ENCODE measurements at regions not wholly inside any gene's neighbourhood (a gene's known extent, or its start where the extent isn't known, plus 50 kb on each side); places are given as distances from the start of the nearest gene placed in this dataset.

GRCh38 chr15:31554261-31554660 lies 227.6 kb downstream of the KLF13 start:
- Histone ChIP-seq H3K4me1 (ENCODE audit: control insufficient read depth, insufficient read depth, low read length) (no peaks in the 10 kb centered on the region), H3K27me3 (ENCODE audit: control insufficient read depth, insufficient read depth, low read length, poor library complexity, severe bottlenecking) (no peaks in the 10 kb centered on the region), H3K9me3 (ENCODE audit: control insufficient read depth, low read length) (no peaks in the 10 kb centered on the region), H3K4me3 (ENCODE audit: low read length) (no peak overlapping the region), H3K36me3 (ENCODE audit: control insufficient read depth, insufficient read depth, low read length) (peaks cover 3% of the 10 kb centered on the region), H3K27ac (ENCODE audit: low read depth, low read length) (no peak overlapping the region), H3K9ac (ENCODE audit: extremely low read depth, low read length, poor library complexity, severe bottlenecking) (no peak overlapping the region)
- Mint-ChIP-seq H3K4me3 (no peak overlapping the region), H3K36me3 (ENCODE audit: low read depth) (no peaks in the 10 kb centered on the region), H3K27me3 (ENCODE audit: insufficient read depth) (no peaks in the 10 kb centered on the region), H3K27ac (no peak overlapping the region), H3K9me3 (no peaks in the 10 kb centered on the region), H3K4me1 (no peaks in the 10 kb centered on the region)
- TF ChIP-seq CTCF (conservative IDR thresholded peaks at IDR 0.05) = no peak
- WGBS, 2 experiments (ENCODE audit: insufficient coverage in 1 of 2, insufficient read length in 1 of 2) = 95% methylated on average over 8 of the region's 8 CpGs
- DNase-seq = no peak

- no peak for DNase-seq
- Histone ChIP-seq H3K9ac (ENCODE audit: extremely low read depth, low read length, poor library complexity, severe bottlenecking) (no peak overlapping the region), H3K4me1 (ENCODE audit: control insufficient read depth, insufficient read depth, low read length) (no peaks in the 10 kb centered on the region), H3K4me3 (ENCODE audit: low read length) (no peak overlapping the region), H3K9me3 (ENCODE audit: control insufficient read depth, low read length) (no peaks in the 10 kb centered on the region), H3K36me3 (ENCODE audit: control insufficient read depth, insufficient read depth, low read length) (peaks cover 3% of the 10 kb centered on the region), H3K27me3 (ENCODE audit: control insufficient read depth, insufficient read depth, low read length, poor library complexity, severe bottlenecking) (no peaks in the 10 kb centered on the region), H3K27ac (ENCODE audit: low read depth, low read length) (no peak overlapping the region)
- H3K9me3 Mint-ChIP-seq = no peaks in the 10 kb centered on the region
- H3K4me1 Mint-ChIP-seq = no peaks in the 10 kb centered on the region
- WGBS, 2 experiments (ENCODE audit: insufficient coverage in 1 of 2, insufficient read length in 1 of 2) = 97 to 98% methylated on average over 3 of the region's 3 CpGs
- H3K27me3 Mint-ChIP-seq (ENCODE audit: insufficient read depth) = no peaks in the 10 kb centered on the region
- TF ChIP-seq CTCF (conservative IDR thresholded peaks at IDR 0.05) = no peak
- no peak overlapping the region for H3K27ac Mint-ChIP-seq
- no peak overlapping the region for H3K4me3 Mint-ChIP-seq
- no peaks in the 10 kb centered on the region for H3K36me3 Mint-ChIP-seq (ENCODE audit: low read depth)
Measured at GRCh38 chr15:31555022-31555421, 228.4 kb downstream of the KLF13 start.

DNA sequence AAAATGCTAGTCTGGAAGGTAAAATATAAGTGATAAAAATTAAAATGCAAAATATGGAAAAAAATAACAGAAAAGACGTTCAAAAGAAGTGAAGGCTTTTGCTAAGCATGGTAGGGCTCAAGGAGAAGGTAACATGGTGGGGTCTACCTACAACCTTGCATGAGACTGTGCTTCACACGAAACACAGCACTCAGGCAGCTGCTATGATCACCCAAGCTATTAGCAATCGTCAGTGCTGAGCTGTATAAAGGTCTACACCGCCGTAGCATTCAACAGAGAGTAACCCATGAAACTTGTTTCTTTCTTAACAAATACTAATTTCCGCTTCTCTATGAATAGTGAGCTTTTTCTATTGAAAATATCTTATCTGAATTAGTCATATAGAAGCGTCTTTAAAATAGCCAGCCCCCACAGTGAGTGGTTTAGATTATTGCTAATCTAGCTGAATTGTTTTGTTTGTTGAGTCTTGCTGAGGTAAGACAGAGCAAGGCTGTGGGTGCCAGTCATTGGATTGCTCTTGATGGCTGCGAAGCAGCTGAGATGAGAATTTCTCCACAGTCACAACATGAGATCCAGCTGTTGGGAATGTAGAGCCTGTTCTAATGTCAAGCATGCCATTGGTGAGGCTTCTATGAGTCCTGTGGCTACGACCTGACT lies 230.0 kb downstream of the KLF13 start:
- 93 to 100% methylated on average over 6 to 9 of the region's 9 CpGs for WGBS, 2 experiments (ENCODE audit: insufficient coverage in 1 of 2, insufficient read length in 1 of 2)
- H3K9ac ChIP-seq (ENCODE audit: extremely low read depth, low read length, poor library complexity, severe bottlenecking) = no peak overlapping the region
- H3K27ac ChIP-seq (ENCODE audit: low read depth, low read length) = no peak overlapping the region
- no peaks in the 10 kb centered on the region for H3K36me3 Mint-ChIP-seq (ENCODE audit: low read depth)
- no peak overlapping the region for H3K4me3 Mint-ChIP-seq
- DNase-seq = no peak
- no peak for TF ChIP-seq CTCF (conservative IDR thresholded peaks at IDR 0.05)
- no peaks in the 10 kb centered on the region for H3K27me3 Mint-ChIP-seq (ENCODE audit: insufficient read depth)
- no peaks in the 10 kb centered on the region for H3K4me1 Mint-ChIP-seq
- H3K9me3 Mint-ChIP-seq = no peaks in the 10 kb centered on the region
- H3K27ac Mint-ChIP-seq = no peak overlapping the region
- H3K27me3 ChIP-seq (ENCODE audit: control insufficient read depth, insufficient read depth, low read length, poor library complexity, severe bottlenecking) = no peaks in the 10 kb centered on the region
- no peak overlapping the region for H3K4me3 ChIP-seq (ENCODE audit: low read length)
- no peaks in the 10 kb centered on the region for H3K4me1 ChIP-seq (ENCODE audit: control insufficient read depth, insufficient read depth, low read length)
- no peaks in the 10 kb centered on the region for H3K9me3 ChIP-seq (ENCODE audit: control insufficient read depth, low read length)
- H3K36me3 ChIP-seq (ENCODE audit: control insufficient read depth, insufficient read depth, low read length) = peaks cover 3% of the 10 kb centered on the region

Data from endodermal cell (in vitro differentiated cells).